GM23338 (cell line): ENCODE measurements at regions not wholly inside any gene's neighbourhood (a gene's known extent, or its start where the extent isn't known, plus 50 kb on each side); places are given as distances from the start of the nearest gene placed in this dataset.

Experiments used
- ATAC-seq: fragments of 200-7000 bp; cut with Tn5 transposase; 3 replicates; pipeline ENCODE4 v1.9.1; 2020
- DNase-seq: peaks from one replicate; pipeline ENCODE4 v3.0.0-alpha.2; 2015; ENCODE audit warnings: low spot score
- H2AFZ ChIP-seq: fragments of 200-600 bp; sonication (generic); 2 replicates; pipeline ENCODE4 v1.8.0; 2016; ENCODE audit warnings: antibody characterized with exemption, mild to moderate bottlenecking, moderate library complexity
- H3F3A ChIP-seq: fragments of 200-600 bp; sonication (generic); replicated peaks from 2 replicates; pipeline ENCODE4 v1.8.0; 2017; ENCODE audit warnings: antibody characterized with exemption, mixed run types, low read depth
- H3K27ac ChIP-seq: fragments of 200-600 bp; sonication (generic); 2 replicates; pipeline ENCODE4 v1.6.1; 2016; ENCODE audit warnings: low read depth
- H3K27me3 ChIP-seq: fragments of 200-600 bp; sonication (generic); 2 replicates; pipeline ENCODE4 v1.8.0; 2016; ENCODE audit warnings: mild to moderate bottlenecking, mixed run types, moderate library complexity; ENCODE audit not compliant: insufficient read depth
- H3K36me3 ChIP-seq: fragments of 200-600 bp; sonication (generic); 2 replicates; pipeline ENCODE4 v1.8.0; 2016; ENCODE audit warnings: mild to moderate bottlenecking; ENCODE audit not compliant: insufficient read depth
- H3K4me1 ChIP-seq: fragments of 200-600 bp; sonication (generic); 2 replicates; pipeline ENCODE4 v1.8.0; 2016; ENCODE audit warnings: mild to moderate bottlenecking, moderate library complexity; ENCODE audit not compliant: insufficient read depth
- H3K4me2 ChIP-seq: fragments of 200-600 bp; sonication (generic); 2 replicates; pipeline ENCODE4 v1.7.1; 2017; ENCODE audit warnings: mixed run types
- H3K4me3 ChIP-seq: fragments of 200-600 bp; sonication (generic); 2 replicates; pipeline ENCODE4 v1.6.1; 2016; ENCODE audit warnings: mixed run types
- H3K79me2 ChIP-seq: fragments of 200-600 bp; sonication (generic); replicated peaks from 2 replicates; pipeline ENCODE4 v1.8.0; 2017; ENCODE audit warnings: mild to moderate bottlenecking; ENCODE audit not compliant: insufficient read depth
- H3K9me2 ChIP-seq: fragments of 200-600 bp; sonication (generic); 2 replicates; pipeline ENCODE4 v1.8.0; 2017; ENCODE audit not compliant: insufficient read depth
- H4K20me1 ChIP-seq: fragments of 200-600 bp; sonication (generic); replicated peaks from 2 replicates; pipeline ENCODE4 v1.8.0; 2017; ENCODE audit warnings: mild to moderate bottlenecking; ENCODE audit not compliant: insufficient read depth
- H3K27ac Mint-ChIP-seq: 2 replicates; pipeline ENCODE4 v1.8.0; 2020; ENCODE audit warnings: inconsistent platforms, mild to moderate bottlenecking, moderate library complexity, mixed read lengths
- H3K27me3 Mint-ChIP-seq: 3 replicates; pipeline ENCODE4 v1.8.0; 2022; ENCODE audit warnings: low read depth, mild to moderate bottlenecking, moderate library complexity, mixed read lengths, inconsistent platforms; ENCODE audit not compliant: insufficient read depth, poor library complexity
- H3K36me3 Mint-ChIP-seq: 3 replicates; pipeline ENCODE4 v1.8.0; 2021; ENCODE audit warnings: low read depth, mild to moderate bottlenecking, inconsistent platforms, moderate library complexity, mixed read lengths
- H3K4me1 Mint-ChIP-seq: 3 replicates; pipeline ENCODE4 v1.8.0; 2020; ENCODE audit warnings: mild to moderate bottlenecking, inconsistent platforms, mixed read lengths
- H3K4me3 Mint-ChIP-seq: 3 replicates; pipeline ENCODE4 v1.8.0; 2021; ENCODE audit warnings: moderate library complexity, mild to moderate bottlenecking, inconsistent platforms, mixed read lengths
- H3K9me3 Mint-ChIP-seq: 3 replicates; pipeline ENCODE4 v1.8.0; 2020; ENCODE audit warnings: moderate library complexity, mild to moderate bottlenecking, inconsistent platforms, mixed read lengths
- CREB1 ChIP-seq: fragments of 250-450 bp; sonication (Bioruptor Pico); IDR thresholded peaks from 2 replicates; pipeline ENCODE4 v1.5.0; 2020; ENCODE audit warnings: low read depth, mild to moderate bottlenecking, moderate library complexity
- EZH2 ChIP-seq: fragments of 200-600 bp; sonication (generic); IDR thresholded peaks from one replicate; pipeline ENCODE4 v1.8.0; 2017; ENCODE audit warnings: antibody characterized with exemption, mild to moderate bottlenecking, low read depth; ENCODE audit not compliant: unreplicated experiment
- EZH2phosphoT487 ChIP-seq: fragments of 200-600 bp; sonication (generic); IDR thresholded peaks from one replicate; pipeline ENCODE4 v1.8.1; 2018; ENCODE audit warnings: antibody characterized with exemption; ENCODE audit not compliant: unreplicated experiment
- JUNB ChIP-seq: IDR thresholded peaks from one replicate; pipeline ENCODE4 v1.6.1; 2016; ENCODE audit warnings: antibody characterized with exemption; ENCODE audit not compliant: unreplicated experiment
- NANOG ChIP-seq: IDR thresholded peaks from 2 replicates; pipeline ENCODE4 v1.6.1; 2016; ENCODE audit warnings: antibody characterized with exemption, borderline replicate concordance
- POLR2AphosphoS5 ChIP-seq: IDR thresholded peaks from 2 replicates; pipeline ENCODE4 v1.6.1; 2016; ENCODE audit warnings: antibody characterized with exemption, low read depth
- STAT1 ChIP-seq: IDR thresholded peaks from one replicate; pipeline ENCODE4 v1.6.1; 2016; ENCODE audit warnings: antibody characterized with exemption; ENCODE audit not compliant: unreplicated experiment
- ZNF114 ChIP-seq: fragments of 250-450 bp; sonication (Bioruptor Pico); IDR thresholded peaks from 2 replicates; pipeline ENCODE4 v1.5.0; 2020; ENCODE audit warnings: mild to moderate bottlenecking, moderate library complexity
- ZNF331 ChIP-seq: fragments of 250-450 bp; sonication (Bioruptor Pico); IDR thresholded peaks from 2 replicates; pipeline ENCODE4 v1.5.0; 2020; ENCODE audit warnings: low read depth, mild to moderate bottlenecking, moderate library complexity
- TF ChIP-seq, protein P1 (sequence below), 2 experiments: fragments of 200-600 bp in 1 of 2; sonication (generic) in 1 of 2; conservative IDR thresholded peaks; 2 replicates each; pipeline versions ENCODE4 v1.5.1 to v1.6.1; 2016 to 2017; ENCODE audit warnings: antibody characterized with exemption in 2 of 2, low read depth in 2 of 2, mild to moderate bottlenecking in 2 of 2, moderate library complexity in 1 of 2
- TF ChIP-seq, protein P2 (sequence below): fragments of 250-450 bp; sonication (Bioruptor Pico); IDR thresholded peaks from 2 replicates; pipeline ENCODE4 v1.5.0; 2020; ENCODE audit warnings: mild to moderate bottlenecking, moderate library complexity
- TF ChIP-seq, protein P3 (sequence below): IDR thresholded peaks from one replicate; pipeline ENCODE4 v1.6.1; 2018; ENCODE audit warnings: antibody characterized with exemption; ENCODE audit not compliant: unreplicated experiment
- TF ChIP-seq, protein P4 (sequence below): IDR thresholded peaks from 2 replicates; pipeline ENCODE4 v1.6.1; 2016; ENCODE audit warnings: antibody characterized with exemption

DNA sequence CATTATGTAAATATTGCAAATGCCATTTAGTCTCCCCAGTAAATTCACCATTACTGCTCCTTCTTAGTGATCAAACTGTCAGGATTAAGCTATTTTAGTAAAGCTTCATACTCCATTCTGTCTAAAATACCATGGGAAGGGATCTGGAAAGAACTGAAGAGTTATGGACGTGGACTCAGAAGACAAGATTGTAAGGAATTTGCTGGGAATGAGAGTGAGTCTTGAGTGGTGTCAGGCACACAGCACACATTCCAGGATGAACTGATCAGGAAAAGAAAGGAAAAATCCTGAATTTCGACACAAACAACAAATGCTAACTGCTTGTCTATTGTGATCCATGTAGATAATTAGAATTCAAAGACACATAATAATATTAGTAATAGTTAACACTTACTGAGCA, 311.0 kb downstream of the CENPC start:
- no peak overlapping the region for H2AFZ ChIP-seq
- DNase-seq (peak; percentile 17), ATAC-seq (no peak)
- no peaks in the 10 kb centered on the region; the same call in 1 of the 2 replicates for H3K9me2 ChIP-seq
- TF ChIP-seq EZH2 = no peak
- TF ChIP-seq EZH2phosphoT487 = no peak
- TF ChIP-seq, protein P1, sequence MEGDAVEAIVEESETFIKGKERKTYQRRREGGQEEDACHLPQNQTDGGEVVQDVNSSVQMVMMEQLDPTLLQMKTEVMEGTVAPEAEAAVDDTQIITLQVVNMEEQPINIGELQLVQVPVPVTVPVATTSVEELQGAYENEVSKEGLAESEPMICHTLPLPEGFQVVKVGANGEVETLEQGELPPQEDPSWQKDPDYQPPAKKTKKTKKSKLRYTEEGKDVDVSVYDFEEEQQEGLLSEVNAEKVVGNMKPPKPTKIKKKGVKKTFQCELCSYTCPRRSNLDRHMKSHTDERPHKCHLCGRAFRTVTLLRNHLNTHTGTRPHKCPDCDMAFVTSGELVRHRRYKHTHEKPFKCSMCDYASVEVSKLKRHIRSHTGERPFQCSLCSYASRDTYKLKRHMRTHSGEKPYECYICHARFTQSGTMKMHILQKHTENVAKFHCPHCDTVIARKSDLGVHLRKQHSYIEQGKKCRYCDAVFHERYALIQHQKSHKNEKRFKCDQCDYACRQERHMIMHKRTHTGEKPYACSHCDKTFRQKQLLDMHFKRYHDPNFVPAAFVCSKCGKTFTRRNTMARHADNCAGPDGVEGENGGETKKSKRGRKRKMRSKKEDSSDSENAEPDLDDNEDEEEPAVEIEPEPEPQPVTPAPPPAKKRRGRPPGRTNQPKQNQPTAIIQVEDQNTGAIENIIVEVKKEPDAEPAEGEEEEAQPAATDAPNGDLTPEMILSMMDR (conservative IDR thresholded peaks at IDR 0.05; ENCODE audit: low read depth in 2 of 2) = no peak
- TF ChIP-seq, protein P2, sequence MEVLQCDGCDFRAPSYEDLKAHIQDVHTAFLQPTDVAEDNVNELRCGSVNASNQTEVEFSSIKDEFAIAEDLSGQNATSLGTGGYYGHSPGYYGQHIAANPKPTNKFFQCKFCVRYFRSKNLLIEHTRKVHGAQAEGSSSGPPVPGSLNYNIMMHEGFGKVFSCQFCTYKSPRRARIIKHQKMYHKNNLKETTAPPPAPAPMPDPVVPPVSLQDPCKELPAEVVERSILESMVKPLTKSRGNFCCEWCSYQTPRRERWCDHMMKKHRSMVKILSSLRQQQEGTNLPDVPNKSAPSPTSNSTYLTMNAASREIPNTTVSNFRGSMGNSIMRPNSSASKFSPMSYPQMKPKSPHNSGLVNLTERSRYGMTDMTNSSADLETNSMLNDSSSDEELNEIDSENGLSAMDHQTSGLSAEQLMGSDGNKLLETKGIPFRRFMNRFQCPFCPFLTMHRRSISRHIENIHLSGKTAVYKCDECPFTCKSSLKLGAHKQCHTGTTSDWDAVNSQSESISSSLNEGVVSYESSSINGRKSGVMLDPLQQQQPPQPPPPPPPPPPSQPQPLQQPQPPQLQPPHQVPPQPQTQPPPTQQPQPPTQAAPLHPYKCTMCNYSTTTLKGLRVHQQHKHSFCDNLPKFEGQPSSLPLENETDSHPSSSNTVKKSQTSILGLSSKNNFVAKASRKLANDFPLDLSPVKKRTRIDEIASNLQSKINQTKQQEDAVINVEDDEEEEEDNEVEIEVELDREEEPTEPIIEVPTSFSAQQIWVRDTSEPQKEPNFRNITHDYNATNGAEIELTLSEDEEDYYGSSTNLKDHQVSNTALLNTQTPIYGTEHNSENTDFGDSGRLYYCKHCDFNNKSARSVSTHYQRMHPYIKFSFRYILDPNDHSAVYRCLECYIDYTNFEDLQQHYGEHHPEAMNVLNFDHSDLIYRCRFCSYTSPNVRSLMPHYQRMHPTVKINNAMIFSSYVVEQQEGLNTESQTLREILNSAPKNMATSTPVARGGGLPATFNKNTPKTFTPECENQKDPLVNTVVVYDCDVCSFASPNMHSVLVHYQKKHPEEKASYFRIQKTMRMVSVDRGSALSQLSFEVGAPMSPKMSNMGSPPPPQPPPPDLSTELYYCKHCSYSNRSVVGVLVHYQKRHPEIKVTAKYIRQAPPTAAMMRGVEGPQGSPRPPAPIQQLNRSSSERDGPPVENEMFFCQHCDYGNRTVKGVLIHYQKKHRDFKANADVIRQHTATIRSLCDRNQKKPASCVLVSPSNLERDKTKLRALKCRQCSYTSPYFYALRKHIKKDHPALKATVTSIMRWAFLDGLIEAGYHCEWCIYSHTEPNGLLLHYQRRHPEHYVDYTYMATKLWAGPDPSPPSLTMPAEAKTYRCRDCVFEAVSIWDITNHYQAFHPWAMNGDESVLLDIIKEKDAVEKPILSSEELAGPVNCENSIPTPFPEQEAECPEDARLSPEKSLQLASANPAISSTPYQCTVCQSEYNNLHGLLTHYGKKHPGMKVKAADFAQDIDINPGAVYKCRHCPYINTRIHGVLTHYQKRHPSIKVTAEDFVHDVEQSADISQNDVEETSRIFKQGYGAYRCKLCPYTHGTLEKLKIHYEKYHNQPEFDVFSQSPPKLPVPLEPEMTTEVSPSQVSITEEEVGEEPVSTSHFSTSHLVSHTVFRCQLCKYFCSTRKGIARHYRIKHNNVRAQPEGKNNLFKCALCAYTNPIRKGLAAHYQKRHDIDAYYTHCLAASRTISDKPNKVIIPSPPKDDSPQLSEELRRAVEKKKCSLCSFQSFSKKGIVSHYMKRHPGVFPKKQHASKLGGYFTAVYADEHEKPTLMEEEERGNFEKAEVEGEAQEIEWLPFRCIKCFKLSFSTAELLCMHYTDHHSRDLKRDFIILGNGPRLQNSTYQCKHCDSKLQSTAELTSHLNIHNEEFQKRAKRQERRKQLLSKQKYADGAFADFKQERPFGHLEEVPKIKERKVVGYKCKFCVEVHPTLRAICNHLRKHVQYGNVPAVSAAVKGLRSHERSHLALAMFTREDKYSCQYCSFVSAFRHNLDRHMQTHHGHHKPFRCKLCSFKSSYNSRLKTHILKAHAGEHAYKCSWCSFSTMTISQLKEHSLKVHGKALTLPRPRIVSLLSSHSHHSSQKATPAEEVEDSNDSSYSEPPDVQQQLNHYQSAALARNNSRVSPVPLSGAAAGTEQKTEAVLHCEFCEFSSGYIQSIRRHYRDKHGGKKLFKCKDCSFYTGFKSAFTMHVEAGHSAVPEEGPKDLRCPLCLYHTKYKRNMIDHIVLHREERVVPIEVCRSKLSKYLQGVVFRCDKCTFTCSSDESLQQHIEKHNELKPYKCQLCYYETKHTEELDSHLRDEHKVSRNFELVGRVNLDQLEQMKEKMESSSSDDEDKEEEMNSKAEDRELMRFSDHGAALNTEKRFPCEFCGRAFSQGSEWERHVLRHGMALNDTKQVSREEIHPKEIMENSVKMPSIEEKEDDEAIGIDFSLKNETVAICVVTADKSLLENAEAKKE (CRISPR knock-in tag) = no peak
- no peak for TF ChIP-seq NANOG
- TF ChIP-seq ZNF114 (CRISPR knock-in tag) = no peak
- TF ChIP-seq, protein P3, sequence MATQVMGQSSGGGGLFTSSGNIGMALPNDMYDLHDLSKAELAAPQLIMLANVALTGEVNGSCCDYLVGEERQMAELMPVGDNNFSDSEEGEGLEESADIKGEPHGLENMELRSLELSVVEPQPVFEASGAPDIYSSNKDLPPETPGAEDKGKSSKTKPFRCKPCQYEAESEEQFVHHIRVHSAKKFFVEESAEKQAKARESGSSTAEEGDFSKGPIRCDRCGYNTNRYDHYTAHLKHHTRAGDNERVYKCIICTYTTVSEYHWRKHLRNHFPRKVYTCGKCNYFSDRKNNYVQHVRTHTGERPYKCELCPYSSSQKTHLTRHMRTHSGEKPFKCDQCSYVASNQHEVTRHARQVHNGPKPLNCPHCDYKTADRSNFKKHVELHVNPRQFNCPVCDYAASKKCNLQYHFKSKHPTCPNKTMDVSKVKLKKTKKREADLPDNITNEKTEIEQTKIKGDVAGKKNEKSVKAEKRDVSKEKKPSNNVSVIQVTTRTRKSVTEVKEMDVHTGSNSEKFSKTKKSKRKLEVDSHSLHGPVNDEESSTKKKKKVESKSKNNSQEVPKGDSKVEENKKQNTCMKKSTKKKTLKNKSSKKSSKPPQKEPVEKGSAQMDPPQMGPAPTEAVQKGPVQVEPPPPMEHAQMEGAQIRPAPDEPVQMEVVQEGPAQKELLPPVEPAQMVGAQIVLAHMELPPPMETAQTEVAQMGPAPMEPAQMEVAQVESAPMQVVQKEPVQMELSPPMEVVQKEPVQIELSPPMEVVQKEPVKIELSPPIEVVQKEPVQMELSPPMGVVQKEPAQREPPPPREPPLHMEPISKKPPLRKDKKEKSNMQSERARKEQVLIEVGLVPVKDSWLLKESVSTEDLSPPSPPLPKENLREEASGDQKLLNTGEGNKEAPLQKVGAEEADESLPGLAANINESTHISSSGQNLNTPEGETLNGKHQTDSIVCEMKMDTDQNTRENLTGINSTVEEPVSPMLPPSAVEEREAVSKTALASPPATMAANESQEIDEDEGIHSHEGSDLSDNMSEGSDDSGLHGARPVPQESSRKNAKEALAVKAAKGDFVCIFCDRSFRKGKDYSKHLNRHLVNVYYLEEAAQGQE = no peak
- no peak for TF ChIP-seq CREB1 (CRISPR knock-in tag)
- TF ChIP-seq ZNF331 (CRISPR knock-in tag) = no peak
- TF ChIP-seq, protein P4, sequence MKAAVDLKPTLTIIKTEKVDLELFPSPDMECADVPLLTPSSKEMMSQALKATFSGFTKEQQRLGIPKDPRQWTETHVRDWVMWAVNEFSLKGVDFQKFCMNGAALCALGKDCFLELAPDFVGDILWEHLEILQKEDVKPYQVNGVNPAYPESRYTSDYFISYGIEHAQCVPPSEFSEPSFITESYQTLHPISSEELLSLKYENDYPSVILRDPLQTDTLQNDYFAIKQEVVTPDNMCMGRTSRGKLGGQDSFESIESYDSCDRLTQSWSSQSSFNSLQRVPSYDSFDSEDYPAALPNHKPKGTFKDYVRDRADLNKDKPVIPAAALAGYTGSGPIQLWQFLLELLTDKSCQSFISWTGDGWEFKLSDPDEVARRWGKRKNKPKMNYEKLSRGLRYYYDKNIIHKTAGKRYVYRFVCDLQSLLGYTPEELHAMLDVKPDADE = no peak
- no peak for TF ChIP-seq JUNB
- no peak for TF ChIP-seq POLR2AphosphoS5
- TF ChIP-seq STAT1 = no peak
- Mint-ChIP-seq H3K4me1 (no peaks in the 10 kb centered on the region), H3K4me3 (no peak overlapping the region), H3K27me3 (peaks cover 2% of the 10 kb centered on the region), H3K9me3 (no peaks in the 10 kb centered on the region), H3K36me3 (no peaks in the 10 kb centered on the region), H3K27ac (no peak overlapping the region)
- H3K79me2 ChIP-seq = no peaks in the 10 kb centered on the region
- H4K20me1 ChIP-seq = no peaks in the 10 kb centered on the region
- no peak overlapping the region for H3K4me2 ChIP-seq
- H3K4me3 ChIP-seq = no peak overlapping the region
- no peaks in the 10 kb centered on the region for H3K27me3 ChIP-seq
- H3F3A ChIP-seq = no peaks in the 10 kb centered on the region
- no peak overlapping the region for H3K27ac ChIP-seq
- no peaks in the 10 kb centered on the region for H3K36me3 ChIP-seq
- H3K4me1 ChIP-seq = no peaks in the 10 kb centered on the region
